Epithelial cell of proximal tubule (primary cell): ENCODE measurements at regions not wholly inside any gene's neighbourhood (a gene's known extent, or its start where the extent isn't known, plus 50 kb on each side); places are given as distances from the start of the nearest gene placed in this dataset.

Source experiments
- DNase-seq: peaks from one replicate; pipeline ENCODE4 v3.0.0-alpha.2; 2011; ENCODE audit warnings: low read depth
- H3K4me3 ChIP-seq: 2 replicates; pipeline ENCODE4 v1.5.1; 2011; ENCODE audit warnings: low read depth, mild to moderate bottlenecking, low read length
- CTCF ChIP-seq: conservative IDR thresholded peaks from 2 replicates; pipeline ENCODE4 v1.5.1; 2012; ENCODE audit warnings: low read depth, mild to moderate bottlenecking, low read length

GRCh38 chr1:22221233-22221780, 78.4 kb upstream of the WNT4 start:
- no peak for TF ChIP-seq CTCF
- H3K4me3 ChIP-seq, result no peak overlapping the region
- DNase-seq, result no peak

- no peak for TF ChIP-seq CTCF
- no peak overlapping the region for H3K4me3 ChIP-seq
- DNase-seq, result no peak
These were observed 79.8 kb upstream of the WNT4 start for GRCh38 chr1:22222723-22223122.

- no peak for TF ChIP-seq CTCF
- no peak overlapping the region for H3K4me3 ChIP-seq
- no peak for DNase-seq
These were observed 80.3 kb upstream of the WNT4 start for GRCh38 chr1:22223176-22223575.

GRCh38 chr1:22224091-22224490, 81.2 kb upstream of the WNT4 start:
- no peak overlapping the region for H3K4me3 ChIP-seq
- no peak for TF ChIP-seq CTCF
- DNase-seq, result no peak

GRCh38 chr1:22224631-22225030, 81.7 kb upstream of the WNT4 start:
- DNase-seq, result no peak
- H3K4me3 ChIP-seq, result no peak overlapping the region

GRCh38 chr1:22225858-22226589, 83.1 kb upstream of the WNT4 start:
- DNase-seq, result no peak
- no peak overlapping the region for H3K4me3 ChIP-seq
- TF ChIP-seq CTCF, result no peak

More at GRCh38 chr1:22224631-22225030, 81.7 kb upstream of the WNT4 start:
- no peak for TF ChIP-seq CTCF

- no peak for TF ChIP-seq CTCF
- DNase-seq, result no peak
- H3K4me3 ChIP-seq, result no peak overlapping the region
These were observed 85.2 kb upstream of the WNT4 start for GRCh38 chr1:22228074-22228473.
